ENCODE measurements at regions not wholly inside any gene's neighbourhood (a gene's known extent, or its start where the extent isn't known, plus 50 kb on each side); places are given as distances from the start of the nearest gene placed in this dataset.

DNA sequence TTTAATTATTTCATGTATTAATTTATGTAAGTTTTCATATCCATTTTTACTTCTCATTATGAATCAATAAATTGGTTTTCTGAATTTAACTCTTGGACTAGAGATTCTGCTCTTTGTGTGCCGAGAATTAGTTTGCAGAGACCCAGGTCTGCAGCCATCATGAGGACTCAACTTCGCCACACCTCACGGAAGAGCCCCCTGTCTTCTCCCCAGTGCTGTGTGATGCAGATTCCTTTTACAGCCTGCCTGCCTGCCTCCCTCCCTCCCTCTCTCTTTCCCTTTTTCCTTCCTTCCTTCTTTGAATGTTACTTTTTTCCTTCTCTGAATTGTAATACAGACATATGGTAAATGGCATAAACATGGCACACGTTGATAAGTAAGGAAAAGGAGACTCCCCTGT is 947.7 kb downstream of the TBC1D22A start:
- TF ChIP-seq, protein P1, sequence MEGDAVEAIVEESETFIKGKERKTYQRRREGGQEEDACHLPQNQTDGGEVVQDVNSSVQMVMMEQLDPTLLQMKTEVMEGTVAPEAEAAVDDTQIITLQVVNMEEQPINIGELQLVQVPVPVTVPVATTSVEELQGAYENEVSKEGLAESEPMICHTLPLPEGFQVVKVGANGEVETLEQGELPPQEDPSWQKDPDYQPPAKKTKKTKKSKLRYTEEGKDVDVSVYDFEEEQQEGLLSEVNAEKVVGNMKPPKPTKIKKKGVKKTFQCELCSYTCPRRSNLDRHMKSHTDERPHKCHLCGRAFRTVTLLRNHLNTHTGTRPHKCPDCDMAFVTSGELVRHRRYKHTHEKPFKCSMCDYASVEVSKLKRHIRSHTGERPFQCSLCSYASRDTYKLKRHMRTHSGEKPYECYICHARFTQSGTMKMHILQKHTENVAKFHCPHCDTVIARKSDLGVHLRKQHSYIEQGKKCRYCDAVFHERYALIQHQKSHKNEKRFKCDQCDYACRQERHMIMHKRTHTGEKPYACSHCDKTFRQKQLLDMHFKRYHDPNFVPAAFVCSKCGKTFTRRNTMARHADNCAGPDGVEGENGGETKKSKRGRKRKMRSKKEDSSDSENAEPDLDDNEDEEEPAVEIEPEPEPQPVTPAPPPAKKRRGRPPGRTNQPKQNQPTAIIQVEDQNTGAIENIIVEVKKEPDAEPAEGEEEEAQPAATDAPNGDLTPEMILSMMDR (tag by site-specific recombination; IDR thresholded peaks at IDR 0.05), result no peak
- TF ChIP-seq ZNF140 (tag by site-specific recombination; IDR thresholded peaks at IDR 0.05), result no peak
- TF ChIP-seq ZNF561 (tag by site-specific recombination; IDR thresholded peaks at IDR 0.05; ENCODE audit: borderline replicate concordance), result no peak
- TF ChIP-seq, protein P2, sequence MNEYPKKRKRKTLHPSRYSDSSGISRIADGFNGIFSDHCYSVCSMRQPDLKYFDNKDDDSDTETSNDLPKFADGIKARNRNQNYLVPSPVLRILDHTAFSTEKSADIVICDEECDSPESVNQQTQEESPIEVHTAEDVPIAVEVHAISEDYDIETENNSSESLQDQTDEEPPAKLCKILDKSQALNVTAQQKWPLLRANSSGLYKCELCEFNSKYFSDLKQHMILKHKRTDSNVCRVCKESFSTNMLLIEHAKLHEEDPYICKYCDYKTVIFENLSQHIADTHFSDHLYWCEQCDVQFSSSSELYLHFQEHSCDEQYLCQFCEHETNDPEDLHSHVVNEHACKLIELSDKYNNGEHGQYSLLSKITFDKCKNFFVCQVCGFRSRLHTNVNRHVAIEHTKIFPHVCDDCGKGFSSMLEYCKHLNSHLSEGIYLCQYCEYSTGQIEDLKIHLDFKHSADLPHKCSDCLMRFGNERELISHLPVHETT (tag by site-specific recombination; IDR thresholded peaks at IDR 0.05), result no peak
